Parathyroid adenoma (tissue), 2 donors: ENCODE measurements at regions not wholly inside any gene's neighbourhood (a gene's known extent, or its start where the extent isn't known, plus 50 kb on each side); places are given as distances from the start of the nearest gene placed in this dataset.

Source experiments
- H2AFZ ChIP-seq: fragments of 300-600 bp; sonication (generic); one replicate; pipeline ENCODE4 v1.7.0; 2017; ENCODE audit warnings: antibody characterized with exemption, mild to moderate bottlenecking
- H3K27ac ChIP-seq: fragments of 300-600 bp; sonication (generic); one replicate; pipeline ENCODE4 v1.7.0; 2017
- H3K27me3 ChIP-seq: fragments of 300-600 bp; sonication (generic); one replicate; pipeline ENCODE4 v1.7.0; 2017; ENCODE audit warnings: low read length; ENCODE audit not compliant: control insufficient read depth, insufficient read depth
- H3K36me3 ChIP-seq: fragments of 300-600 bp; sonication (generic); one replicate; pipeline ENCODE4 v1.7.0; 2017; ENCODE audit warnings: low read length; ENCODE audit not compliant: control insufficient read depth, insufficient read depth
- H3K4me1 ChIP-seq: fragments of 300-600 bp; sonication (generic); one replicate; pipeline ENCODE4 v1.7.0; 2017; ENCODE audit warnings: control low read depth
- H3K4me2 ChIP-seq: fragments of 300-600 bp; sonication (generic); one replicate; pipeline ENCODE4 v1.7.0; 2017; ENCODE audit warnings: low read length
- H3K4me3 ChIP-seq: fragments of 300-600 bp; sonication (generic); one replicate; pipeline ENCODE4 v1.7.0; 2017; ENCODE audit warnings: low read depth, low read length
- H3K79me2 ChIP-seq: fragments of 300-600 bp; sonication (generic); one replicate; pipeline ENCODE4 v1.7.0; 2017; ENCODE audit warnings: control low read depth
- H3K9ac ChIP-seq: fragments of 300-600 bp; sonication (generic); one replicate; pipeline ENCODE4 v1.7.0; 2017; ENCODE audit warnings: mild to moderate bottlenecking
- H3K9me3 ChIP-seq: fragments of 300-600 bp; sonication (generic); one replicate; pipeline ENCODE4 v1.7.0; 2017; ENCODE audit warnings: low read length; ENCODE audit not compliant: control insufficient read depth
- CTCF ChIP-seq: fragments of 300-600 bp; sonication (generic); IDR thresholded peaks from one replicate; pipeline ENCODE4 v1.7.0; 2017; ENCODE audit warnings: antibody characterized with exemption, mild to moderate bottlenecking
- donor health status: primary hyperparathyroidism.

GRCh38 chr7:16204953-16205352 is 216.4 kb downstream of the CRPPA start:
- no peak for TF ChIP-seq CTCF
- no peak overlapping the region for H3K4me3 ChIP-seq
- no peaks in the 10 kb centered on the region for H3K36me3 ChIP-seq
- H3K27ac ChIP-seq, result no peak overlapping the region
- no peaks in the 10 kb centered on the region for H3K9me3 ChIP-seq
- no peaks in the 10 kb centered on the region for H3K79me2 ChIP-seq
- no peaks in the 10 kb centered on the region for H3K4me1 ChIP-seq
- no peak overlapping the region for H3K4me2 ChIP-seq
- no peak overlapping the region for H2AFZ ChIP-seq
- H3K9ac ChIP-seq, result no peak overlapping the region
- no peaks in the 10 kb centered on the region for H3K27me3 ChIP-seq

GRCh38 chr7:16203065-16203464 is 218.3 kb downstream of the CRPPA start:
- no peak overlapping the region for H2AFZ ChIP-seq
- TF ChIP-seq CTCF, result no peak
- no peak overlapping the region for H3K4me3 ChIP-seq
- H3K4me2 ChIP-seq, result no peak overlapping the region
- no peaks in the 10 kb centered on the region for H3K27me3 ChIP-seq
- H3K27ac ChIP-seq, result no peak overlapping the region
- no peaks in the 10 kb centered on the region for H3K36me3 ChIP-seq
- H3K79me2 ChIP-seq, result no peaks in the 10 kb centered on the region
- no peak overlapping the region for H3K9ac ChIP-seq
- H3K9me3 ChIP-seq, result no peaks in the 10 kb centered on the region
- no peaks in the 10 kb centered on the region for H3K4me1 ChIP-seq

- H2AFZ ChIP-seq, result no peak overlapping the region
- no peak overlapping the region for H3K9ac ChIP-seq
- no peak overlapping the region for H3K4me2 ChIP-seq
- no peak overlapping the region for H3K4me3 ChIP-seq
- H3K79me2 ChIP-seq, result no peaks in the 10 kb centered on the region
- no peaks in the 10 kb centered on the region for H3K36me3 ChIP-seq
- H3K9me3 ChIP-seq, result no peaks in the 10 kb centered on the region
- no peaks in the 10 kb centered on the region for H3K4me1 ChIP-seq
- no peaks in the 10 kb centered on the region for H3K27me3 ChIP-seq
- no peak overlapping the region for H3K27ac ChIP-seq
- no peak for TF ChIP-seq CTCF
Measured at GRCh38 chr7:16202303-16202702, 219.0 kb downstream of the CRPPA start.

GRCh38 chr7:16200591-16200990 is 220.7 kb downstream of the CRPPA start:
- Histone ChIP-seq H3K9me3 (no peaks in the 10 kb centered on the region), H3K79me2 (no peaks in the 10 kb centered on the region), H3K9ac (no peak overlapping the region), H3K27ac (no peak overlapping the region), H3K4me1 (no peaks in the 10 kb centered on the region), H3K4me2 (no peak overlapping the region), H3K4me3 (no peak overlapping the region), H3K36me3 (no peaks in the 10 kb centered on the region), H2AFZ (no peak overlapping the region), H3K27me3 (no peaks in the 10 kb centered on the region)
- TF ChIP-seq CTCF, result no peak

- Histone ChIP-seq H3K27ac (no peak overlapping the region), H3K4me2 (no peak overlapping the region), H3K9ac (no peak overlapping the region), H3K4me3 (no peak overlapping the region), H3K4me1 (no peaks in the 10 kb centered on the region), H3K36me3 (no peaks in the 10 kb centered on the region), H3K27me3 (no peaks in the 10 kb centered on the region), H3K79me2 (no peaks in the 10 kb centered on the region), H3K9me3 (no peaks in the 10 kb centered on the region), H2AFZ (no peak overlapping the region)
- no peak for TF ChIP-seq CTCF
Measured at GRCh38 chr7:16193631-16194030, 227.7 kb downstream of the CRPPA start.
